IMR-90 (cell line): ENCODE measurements at regions not wholly inside any gene's neighbourhood (a gene's known extent, or its start where the extent isn't known, plus 50 kb on each side); places are given as distances from the start of the nearest gene placed in this dataset.

Experiments used
- ATAC-seq: fragments of 200-7000 bp; cut with Tn5 transposase; 2 replicates; pipeline ENCODE4 v1.9.1; 2020; ENCODE audit warnings: low read depth, mild to moderate bottlenecking, moderate library complexity
- BruUV-seq: library from RNA; stranded (reverse); fragments of 400-500 nt; replicated peaks from 2 replicates; lab custom pipeline; 2021; lab: Mats Ljungman, UMichigan
- CTCF ChIA-PET: fragments of 300-600 bp; formaldehyde crosslinking; extraction: SDS; loops from one replicate; lab custom pipeline; 2021; ENCODE audit warnings: antibody characterized with exemption; lab: Yijun Ruan, JAX
- POLR2A ChIA-PET: fragments of 300-600 bp; sonication (Branson Sonifier 250); formaldehyde crosslinking; loops from one replicate; lab custom pipeline; 2022; ENCODE audit warnings: antibody characterized with exemption; ENCODE audit not compliant: unreplicated experiment; lab: Charles Lee
- DNase-seq: peaks from one replicate; pipeline ENCODE4 v3.0.0; 2013
- H2AFZ ChIP-seq: replicated peaks from 2 replicates; pipeline ENCODE3; 2013; ENCODE audit warnings: low read length, mild to moderate bottlenecking; ENCODE audit not compliant: poor library complexity
- H2AK5ac ChIP-seq: 2 replicates; pipeline ENCODE4 v1.6.1; 2013; ENCODE audit warnings: low read depth, low read length, inconsistent platforms
- H2AK9ac ChIP-seq: replicated peaks from 2 replicates; pipeline ENCODE3; 2013; ENCODE audit warnings: mild to moderate bottlenecking, low read depth, low read length, moderate library complexity; ENCODE audit not compliant: poor library complexity
- H2BK120ac ChIP-seq: 2 replicates; pipeline ENCODE4 v1.6.1; 2013; ENCODE audit warnings: low read depth, low read length, inconsistent platforms
- H2BK15ac ChIP-seq: 3 replicates; pipeline ENCODE4 v1.6.1; 2013; ENCODE audit warnings: low read depth, low read length, inconsistent platforms
- H2BK20ac ChIP-seq: 2 replicates; pipeline ENCODE4 v1.6.1; 2013; ENCODE audit warnings: low read depth, mild to moderate bottlenecking, inconsistent platforms, low read length, moderate library complexity
- H2BK5ac ChIP-seq: 2 replicates; pipeline ENCODE4 v1.6.1; 2013; ENCODE audit warnings: mild to moderate bottlenecking, low read depth, low read length, inconsistent platforms; ENCODE audit not compliant: poor library complexity, severe bottlenecking
- H3K14ac ChIP-seq: replicated peaks from 2 replicates; pipeline ENCODE4 v1.6.1; 2013; ENCODE audit warnings: low read depth, low read length, inconsistent platforms
- H3K18ac ChIP-seq: 2 replicates; pipeline ENCODE4 v1.6.1; 2013; ENCODE audit warnings: low read depth, low read length, control low read depth
- H3K23ac ChIP-seq: 2 replicates; pipeline ENCODE4 v1.6.1; 2013; ENCODE audit warnings: low read depth, low read length, inconsistent platforms
- H3K27ac ChIP-seq: 2 replicates; pipeline ENCODE4 v1.5.1; 2013; ENCODE audit warnings: mild to moderate bottlenecking, control low read depth, low read length; ENCODE audit not compliant: insufficient read depth
- H3K27me3 ChIP-seq: 2 replicates; pipeline ENCODE4 v1.6.1; 2013; ENCODE audit warnings: low read length; ENCODE audit not compliant: control insufficient read depth, insufficient read depth
- H3K36me3 ChIP-seq: 2 replicates; pipeline ENCODE4 v1.6.1; 2013; ENCODE audit warnings: low read length, mixed read lengths; ENCODE audit not compliant: control insufficient read depth, insufficient read depth
- H3K4ac ChIP-seq: 2 replicates; pipeline ENCODE4 v1.6.1; 2013; ENCODE audit warnings: low read depth, low read length, inconsistent platforms
- H3K4me1 ChIP-seq: 2 replicates; pipeline ENCODE4 v1.6.1; 2013; ENCODE audit warnings: low read length, mixed read lengths; ENCODE audit not compliant: control insufficient read depth, insufficient read depth
- H3K4me2 ChIP-seq: 2 replicates; pipeline ENCODE4 v1.6.1; 2013; ENCODE audit warnings: low read depth, mild to moderate bottlenecking, control low read depth, low read length, moderate library complexity
- H3K4me3 ChIP-seq: 2 replicates; pipeline ENCODE4 v1.5.1; 2013; ENCODE audit warnings: low read depth, mild to moderate bottlenecking, control low read depth, low read length, moderate library complexity; ENCODE audit not compliant: insufficient read depth
- H3K56ac ChIP-seq: 2 replicates; pipeline ENCODE4 v1.6.1; 2013; ENCODE audit warnings: low read length, inconsistent platforms; ENCODE audit not compliant: insufficient read depth; ENCODE audit errors: extremely low read depth
- H3K79me1 ChIP-seq, 2 experiments: 2 replicates each; pipeline ENCODE4 v1.6.1; 2013; ENCODE audit warnings: low read length in 2 of 2, inconsistent platforms in 1 of 2, low read depth in 1 of 2
- H3K9ac ChIP-seq: 2 replicates; pipeline ENCODE4 v1.6.1; 2013; ENCODE audit warnings: low read depth, low read length, control low read depth
- H3K9me1 ChIP-seq: 2 replicates; pipeline ENCODE4 v1.6.1; 2013; ENCODE audit warnings: low read length, inconsistent platforms; ENCODE audit not compliant: insufficient read depth
- H3K9me3 ChIP-seq: 2 replicates; pipeline ENCODE4 v1.6.1; 2013; ENCODE audit warnings: low read length; ENCODE audit not compliant: control insufficient read depth, insufficient read depth
- H4K20me1 ChIP-seq: 2 replicates; pipeline ENCODE4 v1.6.1; 2013; ENCODE audit warnings: low read length, inconsistent platforms; ENCODE audit not compliant: insufficient read depth
- H4K5ac ChIP-seq: 2 replicates; pipeline ENCODE4 v1.6.1; 2013; ENCODE audit warnings: mild to moderate bottlenecking, low read depth, low read length, control low read depth
- H4K8ac ChIP-seq, 2 experiments: 2 replicates each; pipeline ENCODE4 v1.6.1; 2013; ENCODE audit warnings: low read depth in 2 of 2, low read length in 2 of 2, control low read depth in 1 of 2, inconsistent platforms in 1 of 2
- H4K91ac ChIP-seq: 2 replicates; pipeline ENCODE4 v1.6.1; 2013; ENCODE audit warnings: low read depth, low read length, inconsistent platforms; ENCODE audit not compliant: insufficient read depth
- BHLHE40 ChIP-seq: fragments of 150-350 bp; IDR thresholded peaks from 2 replicates; pipeline ENCODE4 v1.6.1; 2016; ENCODE audit warnings: mild to moderate bottlenecking, low read depth, low read length
- CEBPB ChIP-seq: IDR thresholded peaks from 2 replicates; pipeline ENCODE4 v1.6.1; 2012; ENCODE audit warnings: low read depth, low read length, improper control_type of control experiment
- CHD1 ChIP-seq: IDR thresholded peaks from 2 replicates; pipeline ENCODE4 v1.6.1; 2012; ENCODE audit warnings: low read depth, low read length, improper control_type of control experiment
- CTCF ChIP-seq: conservative IDR thresholded peaks from 2 replicates; pipeline ENCODE4 v1.5.1; 2012; ENCODE audit warnings: mild to moderate bottlenecking, low read depth, low read length, improper control_type of control experiment
- ELK1 ChIP-seq: fragments of 150-350 bp; IDR thresholded peaks from 2 replicates; pipeline ENCODE4 v1.6.1; 2016; ENCODE audit warnings: low read depth, mild to moderate bottlenecking, low read length, moderate library complexity, borderline replicate concordance
- FOS ChIP-seq: fragments of 150-350 bp; IDR thresholded peaks from 2 replicates; pipeline ENCODE4 v1.6.1; 2016; ENCODE audit warnings: low read depth, low read length
- MAFK ChIP-seq: IDR thresholded peaks from 2 replicates; pipeline ENCODE4 v1.6.1; 2012; ENCODE audit warnings: low read depth, low read length, improper control_type of control experiment
- MAZ ChIP-seq: IDR thresholded peaks from 2 replicates; pipeline ENCODE4 v1.6.1; 2012; ENCODE audit warnings: low read depth, mild to moderate bottlenecking, low read length, improper control_type of control experiment, moderate library complexity, borderline replicate concordance
- MXI1 ChIP-seq: IDR thresholded peaks from 2 replicates; pipeline ENCODE4 v1.6.1; 2012; ENCODE audit warnings: low read depth, mild to moderate bottlenecking, low read length, moderate library complexity, borderline replicate concordance
- NFE2L2 ChIP-seq: fragments of 150-350 bp; IDR thresholded peaks from 2 replicates; pipeline ENCODE4 v1.6.1; 2016; ENCODE audit warnings: low read depth, mild to moderate bottlenecking, low read length
- POLR2A ChIP-seq: IDR thresholded peaks from 2 replicates; pipeline ENCODE4 v1.6.1; 2012; ENCODE audit warnings: mild to moderate bottlenecking, low read depth, low read length
- RAD21 ChIP-seq: IDR thresholded peaks from 2 replicates; pipeline ENCODE4 v1.6.1; 2012; ENCODE audit warnings: low read length, improper control_type of control experiment
- RCOR1 ChIP-seq: IDR thresholded peaks from 2 replicates; pipeline ENCODE4 v1.6.1; 2012; ENCODE audit warnings: mild to moderate bottlenecking, low read length, improper control_type of control experiment; ENCODE audit not compliant: insufficient replicate concordance
- RFX5 ChIP-seq: IDR thresholded peaks from 2 replicates; pipeline ENCODE4 v1.8.0; 2012; ENCODE audit warnings: low read depth, mild to moderate bottlenecking, low read length, moderate library complexity
- SMC3 ChIP-seq: fragments of 150-350 bp; IDR thresholded peaks from 2 replicates; pipeline ENCODE4 v1.6.1; 2016; ENCODE audit warnings: low read depth, mild to moderate bottlenecking, antibody characterized with exemption, low read length, moderate library complexity
- USF2 ChIP-seq: fragments of 150-350 bp; IDR thresholded peaks from 2 replicates; pipeline ENCODE4 v1.6.1; 2017; ENCODE audit warnings: mild to moderate bottlenecking, antibody characterized with exemption, low read length, low read depth
- WGBS, 2 experiments: methylation state at CpG; one replicate each; pipeline versions ENCODE4 v1.1.5 to v1.1.7; 2013; ENCODE audit warnings: missing lambda C conversion rate in 2 of 2; ENCODE audit not compliant: insufficient read length in 1 of 2; ENCODE audit errors: extremely low coverage in 2 of 2; 5-methylcytosine and 5-hydroxymethylcytosine counted together
- dilution Hi-C: fragments of 300-500 bp; cut with HindIII; formaldehyde crosslinking; loops from one replicate; pipeline ENCODE4 v1.14.3; 2018; ENCODE audit warnings: low sequenced_read_pairs; ENCODE audit not compliant: unreplicated experiment
- in situ Hi-C: fragments of 300-500 bp; cut with MboI; formaldehyde crosslinking; loops from 3 replicates; pipeline ENCODE4 v1.14.3; 2019; ENCODE audit warnings: low sequenced_read_pairs, inconsistent platforms, mixed read lengths
- intact Hi-C: fragments of 100-400 bp; cut with micrococcal nuclease; formaldehyde crosslinking; loops from 2 replicates; pipeline ENCODE4 v1.10.0; 2022

GRCh38 chr12:98151984-98152383 is 363.4 kb upstream of the TMPO start:
- Histone ChIP-seq H3K4me3 (no peak overlapping the region), H2AK9ac (no peak overlapping the region), H2AFZ (no peak overlapping the region), H3K9ac (no peak overlapping the region), H3K27ac (no peak overlapping the region), H2BK20ac (no peak overlapping the region), H3K56ac (no peak overlapping the region), H3K4me1 (no peaks in the 10 kb centered on the region), H4K20me1 (no peaks in the 10 kb centered on the region), H3K9me3 (no peaks in the 10 kb centered on the region), H3K36me3 (no peaks in the 10 kb centered on the region), H2BK120ac (no peak overlapping the region), H2AK5ac (no peak overlapping the region), H3K27me3 (no peaks in the 10 kb centered on the region), H3K79me1 (no peaks in the 10 kb centered on the region), H2BK5ac (no peak overlapping the region), H3K18ac (no peak overlapping the region), H3K4me2 (no peak overlapping the region), H3K4ac (no peak overlapping the region), H3K14ac (no peak overlapping the region), H2BK15ac (no peak overlapping the region), H4K5ac (no peak overlapping the region), H3K9me1 (no peaks in the 10 kb centered on the region), H4K91ac (no peak overlapping the region), H3K23ac (no peak overlapping the region), H4K8ac (no peak overlapping the region)
- TF ChIP-seq CEBPB = no peak
- TF ChIP-seq RAD21 = no peak
- no peak for TF ChIP-seq NFE2L2
- no peak for TF ChIP-seq ELK1
- TF ChIP-seq RFX5 = no peak
- no peak for TF ChIP-seq MXI1
- no peak for TF ChIP-seq CTCF
- TF ChIP-seq SMC3 = no peak
- no peak for TF ChIP-seq MAFK
- no peak for TF ChIP-seq RCOR1
- TF ChIP-seq FOS = no peak
- no peak for TF ChIP-seq BHLHE40
- TF ChIP-seq USF2 = no peak
- no peak for TF ChIP-seq MAZ
- TF ChIP-seq POLR2A = no peak
- TF ChIP-seq CHD1 = no peak
- in situ Hi-C loops (no loop called here), dilution Hi-C loops (no loop called here), intact Hi-C loops (no loop called here)
- DNase-seq (no peak), ATAC-seq (no peak)
- WGBS, 2 experiments = no CpG with 5 or more reads among the region's 1 CpG
- no TSS peak for BruUV-seq
- POLR2A ChIA-PET = no interaction called here
- CTCF ChIA-PET = no interaction called here
